HG02852 (cell line): ENCODE measurements at regions not wholly inside any gene's neighbourhood (a gene's known extent, or its start where the extent isn't known, plus 50 kb on each side); places are given as distances from the start of the nearest gene placed in this dataset.

Experiments
- ATAC-seq: cut with Tn5 transposase; IDR thresholded peaks from one replicate; pipeline ENCODE4 v1.9.1; 2021; ENCODE audit warnings: mild to moderate bottlenecking, moderate library complexity; ENCODE audit not compliant: unreplicated experiment

GRCh38 chr13:52565324-52565723, 76.9 kb upstream of the HNRNPA1L2 start:
- peak; percentile 93 for ATAC-seq

GRCh38 chr13:52569904-52570602, 72.2 kb upstream of the HNRNPA1L2 start:
- peak; percentile 59 for ATAC-seq

- peak; percentile 63 for ATAC-seq
These were observed 71.1 kb upstream of the HNRNPA1L2 start for GRCh38 chr13:52571163-52571562.

- peak; percentile 97 for ATAC-seq
These were observed 59.3 kb upstream of the HNRNPA1L2 start for GRCh38 chr13:52582962-52583361.
